HL-60/S4 treated with retinoic acid at 250 ng/mL for 4 days and 3 days (cell line): ENCODE measurements at regions not wholly inside any gene's neighbourhood (a gene's known extent, or its start where the extent isn't known, plus 50 kb on each side); places are given as distances from the start of the nearest gene placed in this dataset.
"Not testable (repeated sequence)": the region's sequence is repeated elsewhere in the genome, so short reads cannot be mapped to it uniquely, and the experiment has no call there.

ENCODE experiments used
- in situ Hi-C: fragments of 300-500 bp; cut with MboI; formaldehyde crosslinking; loops from 2 replicates; pipeline ENCODE4 v1.7.0; 2022; ENCODE audit warnings: low sequenced_read_pairs

DNA sequence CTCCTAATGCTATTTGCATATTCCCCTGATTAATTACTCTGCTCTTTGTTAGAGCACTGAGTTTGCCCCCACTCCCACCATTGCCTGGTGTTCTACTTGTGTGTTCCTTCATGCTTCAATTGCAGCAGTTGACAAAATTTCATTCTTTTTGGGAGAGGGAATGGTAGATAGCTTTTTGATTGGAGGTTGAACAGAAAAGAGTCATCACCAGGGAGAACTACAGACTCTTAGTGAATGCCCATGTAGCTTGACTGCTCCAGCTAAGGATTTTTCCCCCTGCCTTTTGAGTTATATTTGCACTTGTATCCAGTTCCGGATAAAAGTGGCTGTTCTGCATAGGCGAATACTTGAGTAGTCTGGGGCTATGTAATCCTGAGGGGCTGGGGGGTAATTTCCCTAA, 183.9 kb downstream of the ETNK1 start:
- in situ Hi-C loops: no loop called here

DNA sequence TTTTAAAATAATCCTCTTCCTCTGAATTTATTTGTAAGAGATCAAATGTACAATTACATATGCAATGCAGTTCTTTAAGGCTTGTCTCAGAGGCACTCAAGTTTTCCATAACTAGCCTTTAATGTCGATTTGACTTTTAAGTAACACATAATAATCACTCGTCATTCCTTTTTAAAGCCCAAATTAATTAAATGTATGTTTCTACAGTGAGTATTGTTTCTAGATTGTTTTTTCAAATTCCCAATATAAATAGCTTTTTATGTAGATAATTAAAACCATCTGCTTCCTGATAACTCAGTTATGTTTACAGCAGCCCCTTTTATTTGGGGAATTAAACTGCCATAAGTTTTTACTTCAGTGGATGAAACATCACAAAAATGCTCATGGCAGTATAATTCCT, 185.1 kb downstream of the ETNK1 start:
- in situ Hi-C loops: no loop called here

DNA sequence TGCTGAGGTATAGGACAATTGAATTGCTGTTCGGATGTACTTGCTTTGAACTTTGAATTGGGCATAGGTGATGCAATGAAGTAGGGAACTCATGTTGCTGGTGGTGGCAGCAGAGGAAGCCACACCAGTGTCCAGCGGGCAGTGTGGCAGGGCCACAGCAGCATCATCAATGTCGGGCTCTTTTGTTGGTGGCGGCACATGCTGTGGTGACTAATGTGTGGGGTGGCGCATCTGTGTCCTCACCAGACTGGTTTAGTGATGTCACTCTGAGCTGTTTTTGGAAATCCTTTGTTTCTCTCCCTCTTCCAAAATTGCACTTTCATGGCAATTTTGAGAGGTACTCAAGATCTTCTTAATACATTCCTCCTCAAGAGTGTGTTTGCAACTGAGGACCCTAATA, 187.6 kb downstream of the ETNK1 start:
- in situ Hi-C loops: no loop called here

DNA sequence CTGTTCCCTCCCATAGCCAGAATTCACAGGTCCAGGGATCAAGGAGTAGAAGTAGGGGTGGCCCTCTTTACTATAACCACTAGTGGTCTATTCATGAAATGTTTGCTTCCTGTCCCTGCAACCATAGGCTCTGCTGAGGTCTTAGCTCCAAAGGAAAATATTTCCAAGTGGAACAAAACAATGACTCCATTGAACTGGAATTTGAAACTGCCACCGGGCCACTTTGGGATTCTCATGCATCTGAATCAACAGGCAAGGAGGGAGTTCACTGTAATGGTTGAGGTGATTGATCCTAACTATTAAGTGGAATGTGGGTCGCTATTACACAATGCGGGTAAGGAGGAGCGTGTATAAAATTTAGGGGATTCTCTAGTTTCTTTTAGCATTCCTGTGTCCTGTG, 197.0 kb downstream of the ETNK1 start:
- in situ Hi-C loops: no loop called here

DNA sequence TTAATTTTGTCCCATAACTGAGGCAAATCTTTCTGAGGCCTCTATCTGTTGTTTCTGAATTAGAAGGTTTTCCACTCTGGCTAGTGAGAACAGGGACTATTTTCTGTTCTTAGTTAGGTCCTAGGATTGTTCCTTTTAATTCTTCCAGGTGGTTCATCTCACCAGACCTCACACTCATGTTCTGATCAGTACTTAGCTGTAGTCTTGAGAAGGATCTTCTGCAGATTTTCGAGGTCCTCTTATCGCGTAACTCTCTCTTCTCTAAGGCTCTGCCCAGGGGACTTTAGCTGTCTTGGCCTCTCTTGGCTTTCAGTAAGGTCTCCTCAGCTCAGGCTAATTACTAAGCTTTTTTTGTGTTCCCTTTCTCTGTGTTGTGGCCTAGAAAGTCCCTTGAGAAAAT, 201.1 kb downstream of the ETNK1 start:
- in situ Hi-C loops: no loop called here

DNA sequence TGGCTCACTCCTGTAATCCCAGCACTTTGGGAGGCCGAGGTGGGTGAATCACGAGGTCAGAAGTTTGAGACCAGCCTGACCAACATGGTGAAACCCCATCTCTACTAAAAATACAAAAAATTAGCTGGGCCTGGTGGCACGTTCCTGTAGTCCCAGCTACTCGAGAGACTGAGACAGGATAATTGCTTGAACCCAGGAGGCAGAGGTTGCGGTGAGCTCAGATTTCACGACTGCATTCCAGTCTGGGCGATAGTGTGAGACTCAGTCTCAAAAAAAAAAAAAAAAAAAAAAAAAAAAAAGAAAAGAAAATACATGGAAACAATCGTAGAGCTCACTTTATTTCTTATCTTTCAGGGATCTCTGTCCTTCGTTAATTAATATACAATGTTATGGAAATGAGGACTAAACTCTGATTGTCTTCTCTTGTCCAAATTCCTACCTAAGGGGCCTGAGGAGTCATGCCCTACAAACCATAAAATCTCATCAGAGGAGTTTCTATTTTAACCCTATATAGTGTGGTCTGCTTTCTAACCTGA, 201.5 kb downstream of the ETNK1 start:
- in situ Hi-C loops: not testable (repeated sequence)

DNA sequence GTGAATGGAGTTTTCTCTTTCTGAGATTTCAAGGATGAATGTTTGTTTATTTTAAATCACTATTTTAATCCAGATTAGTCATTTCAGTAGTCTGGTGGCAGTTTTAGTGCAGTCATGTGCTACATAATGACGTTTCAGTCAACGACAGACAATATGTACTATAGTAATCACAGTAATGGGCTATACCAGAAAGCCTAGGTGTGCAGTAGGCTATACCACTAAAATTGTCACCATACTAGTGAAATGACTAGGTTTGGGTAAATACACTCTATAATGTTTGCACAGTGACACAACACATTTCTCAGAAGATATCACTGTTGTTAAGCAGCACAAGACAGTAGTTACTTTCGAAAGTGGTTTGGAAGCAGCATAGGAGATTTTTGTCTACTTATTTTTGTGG, 203.1 kb downstream of the ETNK1 start:
- in situ Hi-C loops: no loop called here

DNA sequence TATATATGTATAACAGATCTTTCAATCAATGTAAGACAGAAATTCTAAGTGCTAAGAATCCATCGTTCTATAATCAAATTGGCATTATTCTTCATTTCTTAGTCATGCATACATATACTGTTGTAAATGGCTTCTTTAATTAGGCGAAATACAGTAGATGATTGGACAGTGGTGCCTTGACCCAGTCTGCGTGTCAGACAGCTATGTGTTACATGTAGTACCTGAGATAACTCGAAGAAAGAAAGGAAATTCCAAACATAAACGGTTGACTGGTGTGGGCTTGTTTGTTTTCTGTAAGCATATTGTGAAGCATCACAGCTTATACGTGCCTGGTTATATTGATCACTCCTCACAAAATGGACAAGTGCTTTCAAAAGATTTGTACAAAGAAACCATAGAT, 210.5 kb downstream of the ETNK1 start:
- in situ Hi-C loops: no loop called here

DNA sequence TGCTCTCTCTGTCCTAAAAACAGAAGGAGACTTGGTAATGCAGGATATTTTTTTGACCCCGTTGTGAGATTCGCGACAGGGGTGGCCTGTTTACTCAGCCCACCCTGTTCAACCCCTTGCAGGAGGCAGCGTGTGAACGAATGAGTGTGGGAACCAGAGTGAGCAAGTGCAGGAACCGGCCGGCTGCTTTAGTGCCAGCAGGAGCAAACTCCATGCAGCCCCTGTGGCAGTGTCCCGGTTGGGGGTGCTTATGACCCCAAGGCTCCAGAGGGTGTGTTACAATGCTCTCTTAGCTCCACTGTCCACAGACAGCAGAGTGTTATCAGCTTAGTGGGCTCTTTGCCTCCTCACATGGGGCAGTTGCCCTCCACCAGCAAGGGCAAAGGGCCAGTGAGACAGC, 225.2 kb downstream of the ETNK1 start:
- in situ Hi-C loops: no loop called here

DNA sequence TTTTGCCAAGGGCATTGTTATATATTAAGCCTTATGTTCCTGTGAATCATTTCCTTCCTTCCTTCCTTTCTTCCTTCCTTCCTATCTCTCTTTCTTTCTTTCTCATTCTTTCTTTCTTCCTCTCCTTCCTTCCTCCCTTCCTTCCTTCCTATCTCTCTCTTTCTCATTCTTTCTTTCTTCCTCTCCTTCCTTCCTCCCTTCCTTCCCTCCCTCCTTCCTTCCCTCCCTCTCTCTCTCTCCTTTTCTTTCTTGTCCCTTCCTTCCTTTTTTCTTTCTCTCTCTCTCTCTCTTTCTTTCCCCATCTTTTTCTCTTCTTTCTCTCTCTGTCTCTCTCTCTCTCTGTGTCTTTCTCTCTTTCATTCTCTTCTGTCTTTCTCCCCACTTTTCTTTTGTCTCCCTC, 226.6 kb downstream of the ETNK1 start:
- in situ Hi-C loops: no loop called here

DNA sequence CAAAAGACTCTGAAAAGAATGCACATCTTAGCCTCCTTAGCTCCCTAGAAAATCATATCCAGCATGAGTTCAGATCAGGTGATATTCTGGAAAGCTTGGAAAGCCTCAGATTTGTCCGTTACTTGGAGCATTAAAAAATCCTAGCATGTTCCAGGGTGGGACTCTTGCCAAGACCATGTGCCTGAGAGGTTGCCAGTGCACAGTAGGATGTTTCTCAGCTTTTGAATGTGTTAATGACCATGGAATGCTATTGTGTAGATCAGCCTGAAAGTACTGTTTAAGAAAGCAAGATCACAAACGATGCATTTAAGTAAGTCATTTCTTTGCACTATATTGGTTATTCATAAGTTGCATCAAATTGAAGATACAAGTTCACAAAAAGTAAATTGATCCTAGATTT, 230.5 kb downstream of the ETNK1 start:
- in situ Hi-C loops: no loop called here

DNA sequence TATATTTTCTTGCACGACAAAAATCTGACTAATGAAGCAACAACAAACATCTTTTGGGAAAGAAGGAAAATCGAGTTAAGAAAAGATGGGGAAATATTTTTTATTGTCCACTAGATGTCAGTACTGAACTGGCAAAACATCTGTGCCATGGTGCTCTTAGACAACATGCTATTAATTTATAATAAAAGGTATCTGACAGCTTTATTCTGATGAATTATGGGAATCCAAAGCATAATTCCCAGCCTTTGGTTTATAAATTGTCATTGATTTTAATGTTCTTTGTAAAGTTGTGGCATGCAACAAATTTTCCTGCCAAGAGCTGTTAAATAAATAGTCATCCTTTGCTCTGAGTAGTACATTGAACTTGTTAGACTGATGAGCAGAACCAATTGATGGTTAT, 231.2 kb downstream of the ETNK1 start:
- in situ Hi-C loops: no loop called here

DNA sequence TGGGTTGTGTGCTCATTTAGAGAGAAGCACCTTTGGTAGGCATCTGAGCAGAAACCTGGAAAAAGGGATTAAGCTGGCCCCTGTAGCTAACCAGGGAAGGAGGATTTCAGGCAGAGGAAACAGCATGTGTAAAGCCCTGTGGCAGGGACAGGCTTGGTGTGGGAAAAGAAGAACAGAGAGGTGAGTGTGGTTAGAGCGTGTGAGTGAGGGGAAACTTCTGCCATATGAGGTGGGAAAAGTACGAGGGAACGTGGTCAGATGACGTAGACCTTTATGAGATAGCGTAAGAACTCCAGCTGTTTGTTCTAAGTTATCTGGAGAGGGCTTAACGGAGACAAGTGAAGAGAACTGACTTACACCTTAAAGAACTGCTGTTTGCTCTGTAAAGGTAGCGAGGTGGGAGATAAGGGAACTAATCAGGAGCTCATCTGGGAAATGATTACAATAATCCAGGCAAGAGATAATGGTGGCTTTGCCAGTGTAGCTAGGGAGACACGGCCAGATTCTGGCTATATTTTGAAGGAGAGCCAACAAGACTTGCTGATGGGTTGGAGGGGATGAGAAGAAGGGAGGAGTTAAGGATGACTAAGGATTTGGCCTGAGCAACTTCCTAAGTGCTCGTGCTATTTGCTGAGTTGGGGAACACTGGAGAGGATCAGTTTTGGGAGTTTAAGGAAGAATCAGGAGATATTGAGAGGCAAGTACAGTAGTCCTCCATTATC, 234.0 kb downstream of the ETNK1 start:
- in situ Hi-C loops: no loop called here

DNA sequence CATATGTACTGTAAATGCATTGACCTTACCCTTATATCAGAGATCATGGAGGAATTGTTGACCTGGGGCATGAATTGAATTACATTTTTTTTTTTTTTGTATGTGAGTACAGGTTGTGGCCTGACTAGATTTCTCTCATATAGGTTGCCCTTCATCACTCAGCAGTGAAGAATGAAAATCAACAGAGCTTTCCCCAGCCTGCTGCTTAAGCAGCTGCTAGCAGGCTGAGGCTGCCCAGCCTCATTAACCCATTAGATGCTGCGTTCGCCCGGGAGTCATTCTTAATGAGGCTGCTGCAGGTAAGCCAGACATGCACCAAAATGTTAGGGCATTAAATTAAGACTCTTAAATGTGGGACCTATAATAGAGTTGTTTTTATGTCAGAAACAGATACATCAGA, 236.0 kb downstream of the ETNK1 start:
- in situ Hi-C loops: no loop called here

DNA sequence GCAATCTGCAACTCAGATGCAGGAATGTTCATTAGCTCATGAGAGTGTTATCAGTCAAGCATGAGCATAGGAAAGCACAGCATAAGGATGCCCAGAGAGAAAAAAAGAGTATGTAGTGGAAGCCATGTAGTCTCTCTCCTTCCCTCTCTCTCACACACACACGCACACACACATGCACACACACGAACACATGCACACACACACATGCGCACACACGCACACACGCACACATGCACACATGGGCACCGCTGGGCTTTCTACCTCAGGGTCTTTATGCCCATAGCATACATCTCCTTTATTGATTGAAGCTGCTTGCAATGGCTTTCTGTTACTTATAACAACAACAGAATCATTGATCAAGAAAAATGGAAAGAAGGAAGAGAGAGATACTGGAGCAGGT, 240.9 kb downstream of the ETNK1 start:
- in situ Hi-C loops: no loop called here

DNA sequence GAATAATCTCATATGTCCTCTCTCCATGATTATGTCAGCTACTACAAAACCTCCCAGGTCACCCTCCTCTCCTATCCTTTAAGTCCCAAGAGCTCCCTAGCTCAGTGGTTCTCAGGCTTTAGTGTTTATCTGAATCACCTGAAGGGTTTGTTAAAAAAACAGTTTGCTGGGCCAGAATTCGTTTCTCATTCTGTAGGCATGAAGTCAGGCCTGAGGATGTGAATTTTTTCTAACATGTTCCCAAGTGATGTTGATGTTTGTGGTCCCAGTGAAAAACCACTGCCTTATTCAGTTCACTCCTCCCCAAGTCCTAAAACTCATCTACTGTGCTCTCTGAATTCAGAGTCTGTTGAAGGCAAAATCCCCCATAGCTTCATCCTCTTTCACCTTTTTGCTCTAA, 241.4 kb downstream of the ETNK1 start:
- in situ Hi-C loops: no loop called here

DNA sequence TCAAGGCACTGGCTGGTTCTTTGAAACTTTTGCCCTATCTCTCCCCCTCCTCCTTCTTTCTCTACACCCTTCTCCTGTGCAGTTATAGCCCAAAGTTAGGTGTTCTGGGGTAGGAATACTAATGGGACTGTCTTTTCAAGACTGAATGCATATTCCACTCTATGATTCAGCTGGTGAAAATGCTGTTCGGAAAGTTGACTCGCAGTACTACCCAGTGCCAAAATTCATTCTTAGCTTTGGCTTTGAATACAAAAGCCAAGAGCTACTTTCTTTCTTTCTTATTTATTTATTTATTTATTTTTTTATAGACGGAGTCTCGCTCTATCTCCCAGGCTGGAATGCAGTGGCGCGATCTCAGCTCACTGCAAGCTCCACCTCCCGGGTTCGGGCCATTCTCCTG, 249.2 kb downstream of the ETNK1 start:
- in situ Hi-C loops: no loop called here

DNA sequence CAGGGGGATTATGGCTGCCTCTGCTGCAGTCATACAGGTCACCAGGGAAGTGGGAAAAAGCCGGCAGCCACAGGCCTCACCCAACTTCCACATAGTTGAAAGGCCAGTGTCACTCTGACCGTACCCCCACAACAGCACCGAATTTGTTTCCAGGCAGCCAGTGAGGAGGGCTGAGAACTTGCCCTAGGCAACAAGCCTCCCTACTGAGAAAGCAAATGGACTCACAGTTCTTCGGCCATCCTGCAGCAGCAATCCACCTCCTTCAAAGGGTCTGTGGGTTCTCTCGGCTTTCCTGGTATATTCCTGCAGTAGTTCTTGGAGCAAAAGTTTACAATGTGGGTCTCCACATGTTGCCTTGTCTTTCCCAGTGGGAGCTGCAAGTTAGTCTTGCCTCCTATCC, 251.3 kb downstream of the ETNK1 start:
- in situ Hi-C loops: no loop called here

DNA sequence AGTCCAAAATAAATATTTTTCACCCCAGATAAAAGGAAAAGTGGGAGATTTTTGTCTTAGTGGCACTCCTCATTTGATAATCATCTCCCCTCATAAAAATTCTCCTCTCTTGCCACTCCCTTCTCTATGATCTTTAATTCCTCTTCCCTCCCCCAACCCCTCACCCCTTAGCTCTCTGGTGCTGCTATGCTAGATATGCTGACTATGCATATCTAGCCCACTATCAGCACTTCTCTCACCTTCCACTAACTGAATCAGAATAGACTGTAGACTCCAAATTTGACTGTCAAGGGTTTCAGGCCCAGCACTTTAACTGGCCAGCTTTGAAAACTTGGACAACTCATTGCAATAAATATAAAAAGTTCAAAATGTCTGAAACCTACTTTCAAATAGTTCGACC, 254.2 kb downstream of the ETNK1 start:
- in situ Hi-C loops: no loop called here

DNA sequence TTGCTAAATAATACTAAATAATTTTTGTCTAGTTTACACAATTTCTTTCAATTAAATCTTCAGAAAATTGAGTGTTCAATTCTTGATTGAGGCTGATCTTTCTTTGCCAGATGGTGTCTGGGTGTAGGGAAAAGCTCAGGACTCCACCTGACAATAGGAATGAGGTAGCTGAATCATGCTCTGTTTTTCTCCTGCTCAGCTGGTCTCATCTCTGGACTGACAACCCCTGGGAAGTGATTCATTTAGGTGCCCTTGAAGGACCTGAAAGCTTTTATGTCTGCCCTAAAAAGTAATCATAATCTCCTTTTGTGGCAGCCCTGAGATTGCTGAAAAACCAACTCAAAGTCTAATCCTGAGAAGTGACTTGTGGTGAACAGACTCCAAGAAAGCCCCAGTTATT, 255.4 kb downstream of the ETNK1 start:
- in situ Hi-C loops: no loop called here

DNA sequence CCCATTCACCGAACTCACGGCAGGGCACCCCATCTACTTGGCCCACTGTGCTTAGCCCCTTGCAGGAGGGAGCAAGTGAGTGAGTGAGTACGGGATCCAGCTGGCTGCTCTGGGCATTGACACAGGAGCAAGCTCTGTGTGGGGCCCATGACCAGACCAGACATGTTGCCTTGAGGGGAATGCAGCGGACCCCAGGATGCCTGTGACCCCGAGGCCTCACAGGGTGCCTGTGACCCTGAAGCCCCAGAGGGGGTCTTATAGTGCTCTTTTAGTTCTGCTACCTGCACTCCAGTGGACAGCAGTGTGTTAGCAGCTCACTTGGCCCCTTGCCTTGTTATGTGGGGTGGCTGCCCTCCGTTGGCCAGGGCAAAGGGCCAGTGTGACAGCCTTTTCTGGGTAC, 255.8 kb downstream of the ETNK1 start:
- in situ Hi-C loops: no loop called here

DNA sequence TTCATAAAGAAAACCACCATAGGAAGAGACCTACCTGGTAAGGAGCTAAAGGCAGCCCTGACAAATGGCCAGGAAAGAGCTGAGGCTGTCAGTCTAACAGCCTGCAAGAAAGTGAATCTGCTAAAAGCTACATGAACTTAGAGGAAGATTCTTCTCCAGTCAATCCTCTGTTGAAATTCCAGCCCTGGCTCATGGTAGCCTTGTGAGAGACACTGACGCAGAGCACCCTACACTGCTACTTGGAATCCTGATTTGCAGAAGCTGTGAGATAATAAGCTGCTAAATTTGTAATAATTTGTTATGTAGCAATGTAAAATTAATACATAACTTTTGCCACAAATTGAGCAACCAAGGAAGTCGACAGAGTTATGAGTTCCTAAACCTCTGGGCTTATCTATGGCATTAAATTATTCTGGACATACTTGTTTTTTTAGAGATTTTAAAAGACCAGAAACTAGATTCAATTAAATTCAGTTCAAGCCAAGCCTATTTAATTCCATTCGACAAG, 257.0 kb downstream of the ETNK1 start:
- in situ Hi-C loops: no loop called here

DNA sequence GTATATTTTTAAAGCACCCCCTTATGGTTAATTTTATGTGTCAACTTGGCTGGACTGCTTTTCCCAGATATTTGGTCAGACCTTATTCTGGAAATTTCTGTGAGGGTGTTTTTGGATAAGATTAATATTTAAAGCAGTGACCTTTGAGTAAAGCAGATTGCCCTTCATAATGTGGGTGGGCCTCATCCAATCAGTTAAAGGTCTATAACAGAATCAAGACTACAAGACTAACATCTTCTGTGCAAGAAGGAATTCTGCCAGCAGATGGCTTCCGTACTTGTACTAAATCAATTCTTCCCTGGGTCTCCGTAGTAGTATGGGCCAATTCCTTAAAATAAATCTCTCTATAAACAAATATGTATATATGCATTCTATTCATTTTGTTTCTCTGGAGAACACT, 257.6 kb downstream of the ETNK1 start:
- in situ Hi-C loops: no loop called here
